ENCODE measurements at regions not wholly inside any gene's neighbourhood (a gene's known extent, or its start where the extent isn't known, plus 50 kb on each side); places are given as distances from the start of the nearest gene placed in this dataset.

DNA sequence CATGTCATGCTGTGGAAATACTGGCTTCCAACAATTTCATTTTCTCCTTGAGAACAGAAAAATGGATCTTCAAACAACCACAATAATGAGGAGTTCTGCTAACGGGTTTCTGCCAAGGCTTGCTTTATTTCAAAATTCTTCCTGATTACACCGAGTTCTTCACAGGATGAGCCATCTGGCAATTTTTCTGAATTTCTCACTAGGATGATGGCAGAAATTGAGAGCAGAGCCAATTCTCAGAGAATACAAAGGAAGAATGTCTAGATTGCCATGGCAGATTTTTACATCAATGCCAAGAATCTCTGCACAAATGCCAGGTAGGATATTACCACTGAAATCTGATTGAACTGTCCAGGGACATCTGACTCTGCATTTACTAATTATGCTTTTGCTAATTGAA, 619.0 kb upstream of the CHRM3 start:
- TF ChIP-seq, protein P1, sequence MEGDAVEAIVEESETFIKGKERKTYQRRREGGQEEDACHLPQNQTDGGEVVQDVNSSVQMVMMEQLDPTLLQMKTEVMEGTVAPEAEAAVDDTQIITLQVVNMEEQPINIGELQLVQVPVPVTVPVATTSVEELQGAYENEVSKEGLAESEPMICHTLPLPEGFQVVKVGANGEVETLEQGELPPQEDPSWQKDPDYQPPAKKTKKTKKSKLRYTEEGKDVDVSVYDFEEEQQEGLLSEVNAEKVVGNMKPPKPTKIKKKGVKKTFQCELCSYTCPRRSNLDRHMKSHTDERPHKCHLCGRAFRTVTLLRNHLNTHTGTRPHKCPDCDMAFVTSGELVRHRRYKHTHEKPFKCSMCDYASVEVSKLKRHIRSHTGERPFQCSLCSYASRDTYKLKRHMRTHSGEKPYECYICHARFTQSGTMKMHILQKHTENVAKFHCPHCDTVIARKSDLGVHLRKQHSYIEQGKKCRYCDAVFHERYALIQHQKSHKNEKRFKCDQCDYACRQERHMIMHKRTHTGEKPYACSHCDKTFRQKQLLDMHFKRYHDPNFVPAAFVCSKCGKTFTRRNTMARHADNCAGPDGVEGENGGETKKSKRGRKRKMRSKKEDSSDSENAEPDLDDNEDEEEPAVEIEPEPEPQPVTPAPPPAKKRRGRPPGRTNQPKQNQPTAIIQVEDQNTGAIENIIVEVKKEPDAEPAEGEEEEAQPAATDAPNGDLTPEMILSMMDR (IDR thresholded peaks at IDR 0.05) = no peak
- TF ChIP-seq POLR2A (IDR thresholded peaks at IDR 0.05) = no peak

All from adrenal gland (tissue), 5 donors.